ENCODE measurements at regions not wholly inside any gene's neighbourhood (a gene's known extent, or its start where the extent isn't known, plus 50 kb on each side); places are given as distances from the start of the nearest gene placed in this dataset.

GRCh38 chr5:61228229-61228628, 66.0 kb upstream of the SMIM15 start:
- BruUV-seq (replicated peaks) = no TSS peak
- no peak for TF ChIP-seq ZNF10 (CRISPR knock-in tag; IDR thresholded peaks at IDR 0.05; ENCODE audit: borderline replicate concordance, low read depth)
- no peak for TF ChIP-seq HOXA5 (CRISPR knock-in tag; IDR thresholded peaks at IDR 0.05)
- no peak for TF ChIP-seq PCBP2 (optimal IDR thresholded peaks at IDR 0.05; ENCODE audit: low read depth, low read length, poor library complexity, severe bottlenecking)
- no peak for TF ChIP-seq BORCS8-MEF2B (CRISPR knock-in tag; IDR thresholded peaks at IDR 0.05)
- TF ChIP-seq SP4 (CRISPR knock-in tag; IDR thresholded peaks at IDR 0.05) = no peak
- TF ChIP-seq ZNF468 (CRISPR knock-in tag; IDR thresholded peaks at IDR 0.05) = no peak
- no peak for TF ChIP-seq ZNF318 (CRISPR knock-in tag; IDR thresholded peaks at IDR 0.05)
- no peak for TF ChIP-seq HCFC1 (IDR thresholded peaks at IDR 0.05; ENCODE audit: low read depth, low read length)
- TF ChIP-seq ZNF496 (CRISPR knock-in tag; IDR thresholded peaks at IDR 0.05; ENCODE audit: insufficient replicate concordance) = no peak

More at GRCh38 chr5:61228229-61228628, 66.0 kb upstream of the SMIM15 start:
- DNase-seq (ENCODE audit: low spot score) = no peak
- Histone ChIP-seq H3K9ac (ENCODE audit: insufficient read depth, low read depth, low read length) (no peak overlapping the region), H3K36me3 (replicated peaks in 1 of 2; ENCODE audit: control insufficient read depth in 1 of 2, insufficient read depth in 2 of 2, low read length in 2 of 2) (no peaks in the 10 kb centered on the region), H4K20me1 (ENCODE audit: insufficient read depth, low read length) (no peaks in the 10 kb centered on the region), H3K27ac (ENCODE audit: extremely low read length, insufficient read depth, low read length) (no peak overlapping the region), H2AFZ (ENCODE audit: low read length) (no peak overlapping the region), H3K4me1 (ENCODE audit: insufficient read depth, low read length) (no peaks in the 10 kb centered on the region), H3K27me3 (ENCODE audit: control insufficient read depth in 1 of 2, insufficient read depth in 2 of 2, low read length in 2 of 2) (0 out of 5 replicates have a peak, but pooled peaks cover 0 to under 1% of the 10 kb centered on the region in 2 experiments), H3K79me2 (ENCODE audit: insufficient read depth, low read length) (no peaks in the 10 kb centered on the region), H3K4me2 (ENCODE audit: low read depth, low read length) (no peak overlapping the region), H3K4me3 (replicated peaks in 1 of 3; ENCODE audit: insufficient read depth in 1 of 3, low read depth in 2 of 3, low read length in 3 of 3) (no peak overlapping the region), H3K9me3 (ENCODE audit: low read length) (no peaks in the 10 kb centered on the region)
- intact Hi-C loops (cut with micrococcal nuclease; ENCODE audit: unreplicated experiment) (no loop called here), in situ Hi-C loops (cut with HindIII; ENCODE audit: extremely low pct_ligation_motif_present, low pct_unique_long_range_greater_than_20kb) (no loop called here)
- ChIA-PET POLR2A (no interaction called here), CTCF (ENCODE audit: low intra/inter-chr PET ratio, low total read pairs) (no interaction called here)
- no peak for FAIRE-seq
- ATAC-seq = no peak
- 54% methylated on average over 6 of the region's 6 CpGs for WGBS (ENCODE audit: low lambda C conversion rate)
